ENCODE measurements at regions not wholly inside any gene's neighbourhood (a gene's known extent, or its start where the extent isn't known, plus 50 kb on each side); places are given as distances from the start of the nearest gene placed in this dataset.

- no peak overlapping the region for H3K9ac ChIP-seq (ENCODE audit: low read depth, low read length)
- no peak overlapping the region for H3K14ac ChIP-seq (replicated peaks; ENCODE audit: low read depth, low read length)
- H3K18ac ChIP-seq (ENCODE audit: low read depth, low read length), result no peak overlapping the region
- CTCF ChIA-PET, result no interaction called here
- POLR2A ChIA-PET (ENCODE audit: unreplicated experiment), result no interaction called here
- no TSS peak for BruUV-seq (replicated peaks)
- no peak overlapping the region for H4K8ac ChIP-seq (ENCODE audit: low read depth in 2 of 2, low read length in 2 of 2)
- in situ Hi-C loops (cut with MboI; ENCODE audit: low sequenced_read_pairs) (no loop called here), dilution Hi-C loops (cut with HindIII; ENCODE audit: low sequenced_read_pairs, unreplicated experiment) (no loop called here), intact Hi-C loops (cut with micrococcal nuclease) (no loop called here)
- no peak overlapping the region for H3K27ac ChIP-seq (ENCODE audit: insufficient read depth, low read length)
- H3K36me3 ChIP-seq (ENCODE audit: control insufficient read depth, insufficient read depth, low read length), result no peaks in the 10 kb centered on the region
- H2BK15ac ChIP-seq (ENCODE audit: low read depth, low read length), result no peak overlapping the region
- H2BK5ac ChIP-seq (ENCODE audit: low read depth, low read length, poor library complexity, severe bottlenecking), result no peak overlapping the region
- no peak overlapping the region for H3K4ac ChIP-seq (ENCODE audit: low read depth, low read length)
- WGBS, 2 experiments (ENCODE audit: extremely low coverage in 2 of 2, insufficient read length in 1 of 2), result no CpG with 5 or more reads among the region's 8 CpGs
- no peak overlapping the region for H3K56ac ChIP-seq (ENCODE audit: extremely low read depth, insufficient read depth, low read length)
- no peak overlapping the region for H4K91ac ChIP-seq (ENCODE audit: insufficient read depth, low read depth, low read length)
- no peaks in the 10 kb centered on the region for H3K9me1 ChIP-seq (ENCODE audit: insufficient read depth, low read length)
- H3K27me3 ChIP-seq (ENCODE audit: control insufficient read depth, insufficient read depth, low read length), result no peaks in the 10 kb centered on the region
- H4K20me1 ChIP-seq (ENCODE audit: insufficient read depth, low read length), result no peaks in the 10 kb centered on the region
- no peak overlapping the region for H2AFZ ChIP-seq (replicated peaks; ENCODE audit: low read length, poor library complexity)
- no peak overlapping the region for H2AK5ac ChIP-seq (ENCODE audit: low read depth, low read length)
- H3K4me1 ChIP-seq (ENCODE audit: control insufficient read depth, insufficient read depth, low read length), result no peaks in the 10 kb centered on the region
- DNase-seq (no peak), ATAC-seq (ENCODE audit: low read depth) (no peak)
- no peak overlapping the region for H2BK20ac ChIP-seq (ENCODE audit: low read depth, low read length)
- peaks cover 51% of the 10 kb centered on the region for H3K9me3 ChIP-seq (ENCODE audit: control insufficient read depth, insufficient read depth, low read length)
- no peak overlapping the region for H3K4me3 ChIP-seq (ENCODE audit: insufficient read depth, low read depth, low read length)
- H2BK120ac ChIP-seq (ENCODE audit: low read depth, low read length), result no peak overlapping the region
- H3K79me1 ChIP-seq (ENCODE audit: low read depth in 1 of 2, low read length in 2 of 2), result no peaks in the 10 kb centered on the region
- H4K5ac ChIP-seq (ENCODE audit: low read depth, low read length), result no peak overlapping the region
- H3K4me2 ChIP-seq (ENCODE audit: low read depth, low read length), result no peak overlapping the region
- no peak overlapping the region for H2AK9ac ChIP-seq (replicated peaks; ENCODE audit: low read depth, low read length, poor library complexity)
- no peak for TF ChIP-seq MAZ (IDR thresholded peaks at IDR 0.05; ENCODE audit: borderline replicate concordance, low read depth, low read length)
- TF ChIP-seq BHLHE40 (IDR thresholded peaks at IDR 0.05; ENCODE audit: low read depth, low read length), result no peak
- TF ChIP-seq RFX5 (IDR thresholded peaks at IDR 0.05; ENCODE audit: low read depth, low read length), result no peak
- TF ChIP-seq RAD21 (IDR thresholded peaks at IDR 0.05; ENCODE audit: low read length), result no peak
- no peak for TF ChIP-seq RCOR1 (IDR thresholded peaks at IDR 0.05; ENCODE audit: insufficient replicate concordance, low read length)
- TF ChIP-seq POLR2A (IDR thresholded peaks at IDR 0.05; ENCODE audit: low read depth, low read length), result no peak
- TF ChIP-seq MAFK (IDR thresholded peaks at IDR 0.05; ENCODE audit: low read depth, low read length), result no peak
- TF ChIP-seq, protein P1, sequence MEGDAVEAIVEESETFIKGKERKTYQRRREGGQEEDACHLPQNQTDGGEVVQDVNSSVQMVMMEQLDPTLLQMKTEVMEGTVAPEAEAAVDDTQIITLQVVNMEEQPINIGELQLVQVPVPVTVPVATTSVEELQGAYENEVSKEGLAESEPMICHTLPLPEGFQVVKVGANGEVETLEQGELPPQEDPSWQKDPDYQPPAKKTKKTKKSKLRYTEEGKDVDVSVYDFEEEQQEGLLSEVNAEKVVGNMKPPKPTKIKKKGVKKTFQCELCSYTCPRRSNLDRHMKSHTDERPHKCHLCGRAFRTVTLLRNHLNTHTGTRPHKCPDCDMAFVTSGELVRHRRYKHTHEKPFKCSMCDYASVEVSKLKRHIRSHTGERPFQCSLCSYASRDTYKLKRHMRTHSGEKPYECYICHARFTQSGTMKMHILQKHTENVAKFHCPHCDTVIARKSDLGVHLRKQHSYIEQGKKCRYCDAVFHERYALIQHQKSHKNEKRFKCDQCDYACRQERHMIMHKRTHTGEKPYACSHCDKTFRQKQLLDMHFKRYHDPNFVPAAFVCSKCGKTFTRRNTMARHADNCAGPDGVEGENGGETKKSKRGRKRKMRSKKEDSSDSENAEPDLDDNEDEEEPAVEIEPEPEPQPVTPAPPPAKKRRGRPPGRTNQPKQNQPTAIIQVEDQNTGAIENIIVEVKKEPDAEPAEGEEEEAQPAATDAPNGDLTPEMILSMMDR (conservative IDR thresholded peaks at IDR 0.05; ENCODE audit: low read depth, low read length), result no peak
- no peak for TF ChIP-seq CEBPB (IDR thresholded peaks at IDR 0.05; ENCODE audit: low read depth, low read length)
- no peak for TF ChIP-seq NFE2L2 (IDR thresholded peaks at IDR 0.05; ENCODE audit: low read depth, low read length)
- TF ChIP-seq CHD1 (IDR thresholded peaks at IDR 0.05; ENCODE audit: low read depth, low read length), result no peak
- TF ChIP-seq ELK1 (IDR thresholded peaks at IDR 0.05; ENCODE audit: borderline replicate concordance, low read depth, low read length), result no peak
- no peak for TF ChIP-seq FOS (IDR thresholded peaks at IDR 0.05; ENCODE audit: low read depth, low read length)
- H3K23ac ChIP-seq (ENCODE audit: low read depth, low read length), result no peak overlapping the region
Observed at GRCh38 chr6:167649476-167649875, 177.2 kb upstream of the AFDN start.

All from IMR-90 (cell line).